NCI-H82 (cell line): ENCODE measurements at regions not wholly inside any gene's neighbourhood (a gene's known extent, or its start where the extent isn't known, plus 50 kb on each side); places are given as distances from the start of the nearest gene placed in this dataset.

ENCODE experiments used
- DNase-seq: peaks from one replicate; lab custom pipeline; 2025; lab: John Stamatoyannopoulos, UW

GRCh38 chr18:56316727-56317126, 321.7 kb downstream of the TXNL1 start:
- DNase-seq = no peak

GRCh38 chr18:56315363-56315762, 323.0 kb downstream of the TXNL1 start:
- DNase-seq = no peak

GRCh38 chr18:56314396-56314795, 324.0 kb downstream of the TXNL1 start:
- no peak for DNase-seq

- DNase-seq = no peak
These were observed 325.6 kb downstream of the TXNL1 start for GRCh38 chr18:56312551-56313335.

- DNase-seq = no peak
These were observed 329.3 kb downstream of the TXNL1 start for GRCh38 chr18:56309104-56309503.

- DNase-seq = no peak
These were observed 330.8 kb downstream of the TXNL1 start for GRCh38 chr18:56307354-56308170.

GRCh38 chr18:56306797-56307196, 331.6 kb downstream of the TXNL1 start:
- DNase-seq = no peak

- DNase-seq = no peak
These were observed 332.8 kb downstream of the TXNL1 start for GRCh38 chr18:56305583-56305982.

- no peak for DNase-seq
These were observed 336.2 kb downstream of the TXNL1 start for GRCh38 chr18:56302156-56302555.

GRCh38 chr18:56299740-56300139, 338.7 kb downstream of the TXNL1 start:
- DNase-seq = no peak

GRCh38 chr18:56298935-56299334, 339.5 kb downstream of the TXNL1 start:
- no peak for DNase-seq

- DNase-seq = no peak
These were observed 342.0 kb downstream of the TXNL1 start for GRCh38 chr18:56296381-56296780.

- DNase-seq = no peak
These were observed 343.8 kb downstream of the TXNL1 start for GRCh38 chr18:56294484-56295183.

- DNase-seq = no peak
These were observed 347.1 kb downstream of the TXNL1 start for GRCh38 chr18:56291294-56291693.

GRCh38 chr18:56289381-56289780, 349.0 kb downstream of the TXNL1 start:
- no peak for DNase-seq

- no peak for DNase-seq
These were observed 351.5 kb downstream of the TXNL1 start for GRCh38 chr18:56286775-56287325.

GRCh38 chr18:56285387-56286065, 352.9 kb downstream of the TXNL1 start:
- DNase-seq = no peak

GRCh38 chr18:56284319-56284718, 354.1 kb downstream of the TXNL1 start:
- DNase-seq = no peak

GRCh38 chr18:56283316-56283715, 355.1 kb downstream of the TXNL1 start:
- no peak for DNase-seq

- DNase-seq = no peak
These were observed 355.9 kb downstream of the TXNL1 start for GRCh38 chr18:56282234-56283104.

GRCh38 chr18:56279816-56280215, 358.6 kb downstream of the TXNL1 start:
- DNase-seq = peak; percentile 8
